ENCODE measurements at regions not wholly inside any gene's neighbourhood (a gene's known extent, or its start where the extent isn't known, plus 50 kb on each side); places are given as distances from the start of the nearest gene placed in this dataset.
"Not testable (repeated sequence)": the region's sequence is repeated elsewhere in the genome, so short reads cannot be mapped to it uniquely, and the experiment has no call there.

- no peak for DNase-seq
These were observed 538.2 kb upstream of the CDH5 start for GRCh38 chr16:65828296-65828695.

DNA sequence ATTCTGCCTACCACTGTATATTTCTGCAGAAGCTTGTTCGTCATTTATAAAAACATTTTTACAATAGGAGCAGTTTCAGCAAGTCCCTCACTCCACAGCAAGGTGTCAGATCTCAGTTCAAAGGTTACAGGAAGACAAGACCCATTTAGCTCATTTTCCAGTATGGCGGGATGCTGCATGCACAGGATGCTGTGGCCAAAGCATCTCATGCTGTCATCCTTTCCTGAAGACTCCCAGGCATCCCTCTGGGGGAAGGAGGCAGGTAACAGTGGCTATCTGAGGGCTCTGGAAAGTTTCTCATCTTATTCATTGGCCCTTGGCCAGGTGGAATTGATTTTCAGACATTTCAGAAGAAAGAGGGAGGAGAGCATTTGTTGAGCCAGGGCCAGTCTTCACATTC, 539.3 kb upstream of the CDH5 start:
- DNase-seq: no peak

GRCh38 chr16:65825191-65825856, 541.2 kb upstream of the CDH5 start:
- DNase-seq: no peak

GRCh38 chr16:65822148-65822547, 544.3 kb upstream of the CDH5 start:
- DNase-seq: no peak

GRCh38 chr16:65819136-65819898, 547.2 kb upstream of the CDH5 start:
- DNase-seq: no peak

GRCh38 chr16:65817799-65818198, 548.7 kb upstream of the CDH5 start:
- no peak for DNase-seq

- no peak for DNase-seq
These were observed 549.4 kb upstream of the CDH5 start for GRCh38 chr16:65817066-65817465.

GRCh38 chr16:65816556-65816955, 549.9 kb upstream of the CDH5 start:
- no peak for DNase-seq

- DNase-seq: no peak
These were observed 550.8 kb upstream of the CDH5 start for GRCh38 chr16:65815707-65816106.

DNA sequence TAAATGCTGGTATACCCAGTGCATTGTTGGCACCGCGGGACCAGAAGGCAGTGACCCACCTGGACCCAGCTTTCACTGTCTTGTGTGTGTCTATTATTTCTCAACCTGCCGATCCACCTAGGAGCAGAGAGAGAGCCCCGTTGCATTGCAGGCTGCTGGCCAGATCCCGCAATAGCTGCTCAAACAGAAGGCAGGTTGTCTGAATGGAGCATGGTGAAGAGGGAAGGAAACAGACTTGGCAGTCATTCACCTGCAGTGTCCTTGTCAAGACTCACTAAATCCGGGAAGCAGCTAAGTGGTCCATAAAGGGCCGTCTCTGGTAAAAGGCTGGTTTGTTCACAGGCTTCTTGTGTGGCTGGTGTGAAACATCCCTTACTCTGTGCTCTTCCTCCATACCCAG, 552.6 kb upstream of the CDH5 start:
- DNase-seq: not testable (repeated sequence)

- no peak for DNase-seq
These were observed 556.9 kb upstream of the CDH5 start for GRCh38 chr16:65809627-65810026.

DNA sequence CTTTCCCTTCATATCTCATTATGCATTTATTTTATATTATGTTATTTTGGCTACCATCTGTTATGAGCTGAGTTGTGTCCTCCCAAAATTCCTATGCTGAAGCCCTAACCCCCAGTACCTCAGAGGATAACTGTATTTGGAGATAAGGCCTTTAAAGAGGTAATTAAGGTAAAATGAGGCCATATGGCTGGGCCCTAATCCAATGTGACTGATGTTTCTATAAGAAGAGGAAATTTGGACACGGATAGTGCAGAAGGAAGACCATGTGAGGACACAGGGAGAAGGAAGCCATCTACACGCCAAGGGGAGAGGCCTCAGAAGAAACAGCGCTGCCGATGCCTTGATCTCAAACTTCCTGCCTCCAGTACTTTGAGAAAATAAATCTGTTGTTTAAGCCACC, 557.7 kb upstream of the CDH5 start:
- DNase-seq: no peak

DNA sequence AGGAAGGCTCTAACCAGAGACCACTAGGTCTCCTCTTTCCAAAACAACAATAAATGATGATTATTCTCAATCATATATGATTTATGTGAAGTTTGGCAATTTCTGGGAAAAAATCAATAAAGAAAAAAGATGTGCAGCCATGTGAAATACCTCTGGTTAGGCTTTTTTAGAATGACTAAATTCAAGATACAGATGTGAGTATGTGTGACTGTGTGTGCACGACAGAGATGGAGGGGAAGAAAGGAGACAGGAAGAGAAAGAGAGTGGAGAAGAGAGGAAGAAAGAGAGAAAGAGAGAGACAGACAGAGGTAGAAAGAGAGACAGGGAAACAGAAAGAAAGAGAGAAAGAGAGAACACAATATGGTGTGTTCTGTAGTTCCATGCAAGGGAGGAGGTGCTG, 558.6 kb upstream of the CDH5 start:
- DNase-seq: no peak

- DNase-seq: not testable (repeated sequence)
These were observed 560.8 kb upstream of the CDH5 start for GRCh38 chr16:65805704-65806103.

GRCh38 chr16:65796481-65796880, 570.0 kb upstream of the CDH5 start:
- no peak for DNase-seq

DNA sequence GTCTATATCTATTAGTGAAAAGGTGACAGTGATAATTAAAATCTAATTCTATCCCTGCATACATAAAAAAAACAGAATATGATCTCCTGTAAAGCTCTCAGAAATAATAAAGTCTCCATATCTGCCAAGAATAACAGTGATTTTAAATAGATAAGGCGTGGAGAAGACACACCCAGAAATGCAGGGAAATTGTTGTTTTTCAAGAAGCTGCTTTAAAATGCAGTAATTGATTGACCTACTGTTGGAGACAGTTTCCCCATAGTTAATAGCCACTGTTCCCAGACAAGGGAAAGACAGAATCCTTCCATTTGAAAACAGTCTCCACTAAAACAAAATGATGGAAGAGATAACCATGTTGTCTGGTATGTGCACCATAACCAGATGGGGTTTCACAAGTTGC, 571.5 kb upstream of the CDH5 start:
- DNase-seq: no peak

DNA sequence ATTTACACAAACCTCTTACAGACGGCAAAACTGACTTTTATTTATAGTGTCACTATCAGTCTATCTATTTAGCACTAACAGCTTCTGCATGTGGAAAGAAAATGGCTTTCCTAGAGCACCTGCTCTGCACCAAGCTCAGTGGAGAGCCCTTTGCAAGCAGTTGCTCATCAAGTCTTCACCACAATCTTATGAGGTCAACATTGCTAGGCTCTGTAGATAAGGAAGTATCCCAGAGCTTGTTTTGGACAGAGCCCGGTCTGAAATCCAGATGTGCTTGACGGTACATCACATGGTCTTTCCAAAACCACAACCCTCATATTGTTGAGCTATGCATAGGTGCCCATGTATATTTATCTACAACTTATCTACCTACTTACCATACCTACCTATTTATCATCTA, 572.7 kb upstream of the CDH5 start:
- no peak for DNase-seq

DNA sequence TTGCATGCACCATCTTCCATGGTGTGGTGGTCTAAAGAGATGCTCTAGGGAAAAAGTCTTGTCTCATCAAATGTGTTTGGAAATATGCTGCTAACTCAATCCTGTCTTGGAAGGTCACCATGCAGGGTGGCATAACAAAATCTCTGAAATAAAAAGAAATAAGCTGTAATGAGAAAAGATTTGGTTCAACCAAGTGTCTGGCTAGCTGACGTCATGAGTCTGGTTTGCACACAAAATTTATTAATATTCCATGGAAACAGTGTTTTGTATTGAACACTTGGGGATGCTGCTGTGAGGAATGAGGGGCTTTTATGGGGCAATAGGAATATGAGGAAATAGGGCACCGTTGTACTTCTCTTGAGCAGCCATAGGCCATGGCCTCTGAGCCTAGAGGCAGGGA, 575.7 kb upstream of the CDH5 start:
- DNase-seq: no peak

- DNase-seq: no peak
These were observed 577.1 kb upstream of the CDH5 start for GRCh38 chr16:65789161-65789945.

GRCh38 chr16:65788434-65789140, 577.9 kb upstream of the CDH5 start:
- DNase-seq: no peak

- no peak for DNase-seq
These were observed 578.6 kb upstream of the CDH5 start for GRCh38 chr16:65787921-65788320.

- no peak for DNase-seq
These were observed 579.6 kb upstream of the CDH5 start for GRCh38 chr16:65786916-65787315.
